H54 (cell line): ENCODE measurements at regions not wholly inside any gene's neighbourhood (a gene's known extent, or its start where the extent isn't known, plus 50 kb on each side); places are given as distances from the start of the nearest gene placed in this dataset.

Experiments
- DNase-seq: peaks from one replicate; pipeline ENCODE4 v3.0.0; 2011; ENCODE audit warnings: low spot score, mixed read lengths; ENCODE audit not compliant: insufficient read length
- FAIRE-seq: peaks from 3 replicates; lab custom pipeline; 2011; peaks lifted over from hg19 to GRCh38; lab: Jason Lieb, UNC
- POLR2A ChIP-seq: IDR thresholded peaks from 2 replicates; pipeline ENCODE4 v1.6.1; 2011; ENCODE audit warnings: low read depth, mild to moderate bottlenecking, low read length

GRCh38 chr20:56806952-56807517, 177.9 kb downstream of the TFAP2C start:
- no peak for TF ChIP-seq POLR2A
- no peak for DNase-seq

GRCh38 chr20:56808117-56808725, 179.1 kb downstream of the TFAP2C start:
- FAIRE-seq, result no peak
- no peak for DNase-seq
- TF ChIP-seq POLR2A, result no peak

More at GRCh38 chr20:56806952-56807517, 177.9 kb downstream of the TFAP2C start:
- FAIRE-seq, result no peak

- FAIRE-seq (no peak), DNase-seq (no peak)
Measured at GRCh38 chr20:56808732-56809131, 179.6 kb downstream of the TFAP2C start.

GRCh38 chr20:56809668-56810067, 180.6 kb downstream of the TFAP2C start:
- no peak for TF ChIP-seq POLR2A
- FAIRE-seq, result no peak

More at GRCh38 chr20:56808732-56809131, 179.6 kb downstream of the TFAP2C start:
- TF ChIP-seq POLR2A, result no peak

GRCh38 chr20:56810141-56810540, 181.0 kb downstream of the TFAP2C start:
- FAIRE-seq (no peak), DNase-seq (no peak)
- no peak for TF ChIP-seq POLR2A

More at GRCh38 chr20:56809668-56810067, 180.6 kb downstream of the TFAP2C start:
- DNase-seq, result no peak

- DNase-seq, result no peak
- no peak for TF ChIP-seq POLR2A
- FAIRE-seq, result no peak
Measured at GRCh38 chr20:56815796-56816195, 186.7 kb downstream of the TFAP2C start.

GRCh38 chr20:56816349-56816748, 187.2 kb downstream of the TFAP2C start:
- no peak for FAIRE-seq
- DNase-seq, result no peak
- no peak for TF ChIP-seq POLR2A

- FAIRE-seq (no peak), DNase-seq (no peak)
- TF ChIP-seq POLR2A, result no peak
Measured at GRCh38 chr20:56817780-56818675, 188.9 kb downstream of the TFAP2C start.

- TF ChIP-seq POLR2A, result no peak
- no peak for FAIRE-seq
- DNase-seq, result no peak
Measured at GRCh38 chr20:56820984-56821383, 191.9 kb downstream of the TFAP2C start.

- DNase-seq (no peak), FAIRE-seq (no peak)
- TF ChIP-seq POLR2A, result no peak
Measured at GRCh38 chr20:56826306-56826704, 197.2 kb downstream of the TFAP2C start.

GRCh38 chr20:56826705-56827665, 197.9 kb downstream of the TFAP2C start:
- no peak for TF ChIP-seq POLR2A
- no peak for DNase-seq
- FAIRE-seq, result no peak

- TF ChIP-seq POLR2A, result no peak
- DNase-seq, result no peak
- FAIRE-seq, result no peak
Measured at GRCh38 chr20:56827763-56828162, 198.7 kb downstream of the TFAP2C start.

GRCh38 chr20:56828402-56828801, 199.3 kb downstream of the TFAP2C start:
- no peak for DNase-seq
- no peak for TF ChIP-seq POLR2A
- no peak for FAIRE-seq
